Fibroblast of lung (primary cell): ENCODE measurements at regions not wholly inside any gene's neighbourhood (a gene's known extent, or its start where the extent isn't known, plus 50 kb on each side); places are given as distances from the start of the nearest gene placed in this dataset.

Experiments
- DNase-seq, 2 donors: peaks; one replicate each; pipeline versions ENCODE4 v3.0.0 to v3.0.0-alpha.2; 2010; ENCODE audit warnings: low read depth in 2 of 2
- H2AFZ ChIP-seq: 2 replicates; pipeline ENCODE4 v1.5.1; 2012; ENCODE audit warnings: low read length, control low read depth, inconsistent platforms
- H3K27ac ChIP-seq: 2 replicates; pipeline ENCODE4 v1.5.1; 2011; ENCODE audit warnings: low read length, control low read depth; ENCODE audit not compliant: insufficient read depth
- H3K27me3 ChIP-seq: 2 replicates; pipeline ENCODE4 v1.5.1; 2011; ENCODE audit warnings: mild to moderate bottlenecking, low read length; ENCODE audit not compliant: control insufficient read depth, insufficient read depth
- H3K36me3 ChIP-seq: 2 replicates; pipeline ENCODE4 v1.5.1; 2011; ENCODE audit warnings: low read length; ENCODE audit not compliant: control insufficient read depth, insufficient read depth
- H3K4me1 ChIP-seq: 2 replicates; pipeline ENCODE4 v1.5.1; 2011; ENCODE audit warnings: low read length; ENCODE audit not compliant: control insufficient read depth, insufficient read depth; ENCODE audit errors: extremely low read depth
- H3K4me2 ChIP-seq: 2 replicates; pipeline ENCODE4 v1.5.1; 2011; ENCODE audit warnings: low read length, control low read depth; ENCODE audit not compliant: insufficient read depth; ENCODE audit errors: extremely low read depth
- H3K4me3 ChIP-seq, 4 experiments: fragments of 200-600 bp in 1 of 4; sonication (generic) in 1 of 4; replicated peaks in 1 of 4; 2 replicates each; pipeline ENCODE4 v1.5.1; 2011 to 2016; ENCODE audit warnings: low read length in 4 of 4, low read depth in 3 of 4, mild to moderate bottlenecking in 3 of 4, control low read depth in 2 of 4, inconsistent platforms in 1 of 4, mixed read lengths in 1 of 4; ENCODE audit not compliant: insufficient read depth in 1 of 4; ENCODE audit errors: control extremely low read depth in 1 of 4
- H3K79me2 ChIP-seq: 2 replicates; pipeline ENCODE4 v1.5.1; 2012; ENCODE audit warnings: mild to moderate bottlenecking, low read length, inconsistent platforms; ENCODE audit not compliant: control insufficient read depth, insufficient read depth
- H3K9ac ChIP-seq: 2 replicates; pipeline ENCODE4 v1.5.1; 2011; ENCODE audit warnings: mild to moderate bottlenecking, low read length, control low read depth; ENCODE audit not compliant: insufficient read depth
- H3K9me3 ChIP-seq: 2 replicates; pipeline ENCODE4 v1.5.1; 2012; ENCODE audit warnings: low read depth, low read length; ENCODE audit not compliant: control insufficient read depth, insufficient read depth
- H4K20me1 ChIP-seq: 2 replicates; pipeline ENCODE4 v1.5.1; 2011; ENCODE audit warnings: low read length; ENCODE audit not compliant: control insufficient read depth, insufficient read depth; ENCODE audit errors: extremely low read depth
- CTCF ChIP-seq, 2 donors: IDR thresholded peaks in 1 of 2; conservative IDR thresholded peaks in 1 of 2; 1 replicate in 1 of 2; 2 replicates in 1 of 2; pipeline ENCODE4 v1.5.1; 2011 to 2012; ENCODE audit warnings: low read length in 2 of 2, control low read depth in 1 of 2, inconsistent platforms in 1 of 2, low read depth in 1 of 2, mild to moderate bottlenecking in 1 of 2
- EZH2 ChIP-seq: IDR thresholded peaks from 2 replicates; pipeline ENCODE4 v1.5.1; 2012; ENCODE audit warnings: low read length, control low read depth, mild to moderate bottlenecking; ENCODE audit errors: missing control alignments

- Histone ChIP-seq H3K4me2 (no peak overlapping the region), H3K27me3 (no peaks in the 10 kb centered on the region), H3K9ac (no peak overlapping the region), H3K9me3 (no peaks in the 10 kb centered on the region), H3K36me3 (no peaks in the 10 kb centered on the region), H2AFZ (no peak overlapping the region), H3K27ac (no peak overlapping the region), H4K20me1 (no peaks in the 10 kb centered on the region), H3K4me1 (no peaks in the 10 kb centered on the region), H3K79me2 (no peaks in the 10 kb centered on the region), H3K4me3 (no peak overlapping the region)
- no peak for TF ChIP-seq CTCF (conservative IDR thresholded peaks at IDR 0.05 in 1 of 2, IDR thresholded peaks at IDR 0.05 in 1 of 2; ENCODE audit: low read depth in 1 of 2, low read length in 2 of 2)
- no peak for TF ChIP-seq EZH2
- DNase-seq: no peak
Measured at GRCh38 chr6:112997421-112998085, 650.4 kb downstream of the RFPL4B start.

GRCh38 chr6:113004054-113004453 is 656.9 kb downstream of the RFPL4B start:
- H3K27ac ChIP-seq: no peak overlapping the region
- DNase-seq: no peak
- H3K36me3 ChIP-seq: no peaks in the 10 kb centered on the region
- no peaks in the 10 kb centered on the region for H3K4me1 ChIP-seq
- H3K9me3 ChIP-seq: no peaks in the 10 kb centered on the region
- no peak overlapping the region for H3K9ac ChIP-seq
- H4K20me1 ChIP-seq: no peaks in the 10 kb centered on the region
- TF ChIP-seq CTCF (conservative IDR thresholded peaks at IDR 0.05 in 1 of 2, IDR thresholded peaks at IDR 0.05 in 1 of 2; ENCODE audit: low read depth in 1 of 2, low read length in 2 of 2): no peak
- no peak for TF ChIP-seq EZH2
- no peak overlapping the region for H3K4me3 ChIP-seq
- H3K4me2 ChIP-seq: no peak overlapping the region
- H3K79me2 ChIP-seq: no peaks in the 10 kb centered on the region
- no peak overlapping the region for H2AFZ ChIP-seq
- no peaks in the 10 kb centered on the region for H3K27me3 ChIP-seq

DNA sequence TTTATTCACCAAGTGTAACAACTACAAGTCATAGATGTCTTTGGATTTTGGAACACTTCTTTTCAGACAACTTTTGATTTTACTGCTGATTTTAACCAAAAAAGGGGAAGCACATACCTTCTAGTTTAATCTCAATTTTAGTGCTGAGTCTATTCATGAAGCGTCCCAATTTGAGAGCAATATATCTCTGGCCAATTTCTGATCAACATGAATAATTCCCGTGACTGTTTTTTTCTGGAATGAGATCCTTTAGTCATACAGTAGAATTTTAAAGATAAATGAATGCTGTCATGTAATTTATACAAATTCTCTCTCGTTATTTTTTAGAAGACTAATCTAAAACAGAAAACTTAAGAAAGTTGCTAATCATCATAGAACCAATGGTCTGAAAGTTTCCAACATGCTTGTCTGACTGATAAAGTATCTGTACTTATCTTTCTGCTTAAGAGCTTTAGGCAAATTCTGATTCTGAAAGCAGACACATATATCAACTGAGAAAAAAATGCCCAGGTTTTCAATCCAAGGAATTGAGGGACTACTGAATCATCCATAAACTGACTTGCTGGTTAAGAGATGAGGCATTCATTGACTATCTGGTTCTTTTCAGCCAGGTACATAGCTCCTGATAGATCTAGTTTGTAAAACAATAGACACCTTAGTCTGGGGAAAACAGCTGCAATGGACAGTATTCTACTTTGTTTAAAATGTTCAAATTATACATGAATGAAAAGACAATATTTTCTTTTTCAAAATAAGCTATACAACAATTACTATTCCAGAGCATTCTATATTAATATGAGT is 657.5 kb downstream of the RFPL4B start:
- H3K36me3 ChIP-seq: no peaks in the 10 kb centered on the region
- no peak overlapping the region for H3K4me3 ChIP-seq
- H3K27ac ChIP-seq: no peak overlapping the region
- H3K4me2 ChIP-seq: no peak overlapping the region
- H4K20me1 ChIP-seq: no peaks in the 10 kb centered on the region
- H3K9ac ChIP-seq: no peak overlapping the region
- H2AFZ ChIP-seq: no peak overlapping the region
- H3K9me3 ChIP-seq: no peaks in the 10 kb centered on the region
- no peaks in the 10 kb centered on the region for H3K79me2 ChIP-seq
- no peaks in the 10 kb centered on the region for H3K27me3 ChIP-seq
- no peaks in the 10 kb centered on the region for H3K4me1 ChIP-seq
- DNase-seq: peak in 1 of 2 donors; percentile 84
- TF ChIP-seq EZH2: no peak
